SK-N-SH treated with all-trans-retinoic acid at 6 μM for 48 hours (cell line): ENCODE measurements at regions not wholly inside any gene's neighbourhood (a gene's known extent, or its start where the extent isn't known, plus 50 kb on each side); places are given as distances from the start of the nearest gene placed in this dataset.

Experiments used
- ATAC-seq: fragments of 200-7000 bp; cut with Tn5 transposase; 3 replicates; pipeline ENCODE4 v1.9.1; 2020; ENCODE audit warnings: mild to moderate bottlenecking, moderate library complexity
- ARNTL ChIP-seq: fragments of 450-650 bp; formaldehyde crosslinking; IDR thresholded peaks from 2 replicates; pipeline ENCODE4 v1.5.0; 2020; ENCODE audit warnings: low read depth, mild to moderate bottlenecking, moderate library complexity, borderline replicate concordance
- CSDC2 ChIP-seq: fragments of 250-450 bp; sonication (Bioruptor Pico); IDR thresholded peaks from 2 replicates; pipeline ENCODE4 v1.5.0; 2020; ENCODE audit warnings: mild to moderate bottlenecking, moderate library complexity
- CSRNP3 ChIP-seq: fragments of 250-450 bp; sonication (Bioruptor Pico); IDR thresholded peaks from 2 replicates; pipeline ENCODE4 v1.5.1; 2021; ENCODE audit warnings: mild to moderate bottlenecking, moderate library complexity
- ESRRG ChIP-seq: fragments of 250-450 bp; sonication (Bioruptor Pico); IDR thresholded peaks from 2 replicates; pipeline ENCODE4 v1.6.1; 2021; ENCODE audit warnings: mild to moderate bottlenecking
- ISL1 ChIP-seq: fragments of 250-450 bp; sonication (Bioruptor Pico); IDR thresholded peaks from 2 replicates; pipeline ENCODE4 v2.1.2; 2022; ENCODE audit warnings: mild to moderate bottlenecking, moderate library complexity
- OSR1 ChIP-seq: fragments of 250-450 bp; sonication (Bioruptor Pico); IDR thresholded peaks from 2 replicates; pipeline ENCODE4 v1.8.0; 2022; ENCODE audit warnings: moderate library complexity, mild to moderate bottlenecking, inconsistent platforms
- PATZ1 ChIP-seq: fragments of 250-450 bp; sonication (Bioruptor Pico); IDR thresholded peaks from 2 replicates; pipeline ENCODE4 v1.8.0; 2020; ENCODE audit warnings: mild to moderate bottlenecking, moderate library complexity, borderline replicate concordance
- PPARA ChIP-seq: fragments of 250-450 bp; sonication (Bioruptor Pico); IDR thresholded peaks from 2 replicates; pipeline ENCODE4 v1.5.0; 2020; ENCODE audit warnings: mild to moderate bottlenecking, borderline replicate concordance
- RARB ChIP-seq: fragments of 250-450 bp; sonication (Bioruptor Pico); IDR thresholded peaks from 2 replicates; pipeline ENCODE4 v1.8.0; 2021; ENCODE audit warnings: mild to moderate bottlenecking, moderate library complexity
- SNAI2 ChIP-seq: fragments of 250-450 bp; sonication (Bioruptor Pico); IDR thresholded peaks from 2 replicates; pipeline ENCODE4 v1.5.0; 2020; ENCODE audit warnings: mild to moderate bottlenecking, moderate library complexity
- TCF4 ChIP-seq: fragments of 250-450 bp; sonication (Bioruptor Pico); IDR thresholded peaks from 2 replicates; pipeline ENCODE4 v1.8.0; 2021; ENCODE audit warnings: mild to moderate bottlenecking, moderate library complexity, borderline replicate concordance
- TOX ChIP-seq: fragments of 250-450 bp; sonication (Bioruptor Pico); IDR thresholded peaks from 2 replicates; pipeline ENCODE4 v1.8.0; 2021; ENCODE audit warnings: mild to moderate bottlenecking, moderate library complexity, borderline replicate concordance
- ZFP3 ChIP-seq: fragments of 250-450 bp; sonication (Bioruptor Pico); IDR thresholded peaks from 2 replicates; pipeline ENCODE4 v1.5.0; 2020; ENCODE audit warnings: mild to moderate bottlenecking, moderate library complexity
- ZFP30 ChIP-seq: fragments of 450-650 bp; formaldehyde crosslinking; IDR thresholded peaks from 2 replicates; pipeline ENCODE4 v1.5.0; 2022; ENCODE audit warnings: mild to moderate bottlenecking, moderate library complexity
- ZNF565 ChIP-seq: fragments of 450-650 bp; formaldehyde crosslinking; conservative IDR thresholded peaks from 2 replicates; pipeline ENCODE4 v1.5.0; 2020; ENCODE audit warnings: low read depth, mild to moderate bottlenecking, moderate library complexity
- ZNF70 ChIP-seq: fragments of 450-650 bp; formaldehyde crosslinking; IDR thresholded peaks from 2 replicates; pipeline ENCODE4 v1.5.0; 2020; ENCODE audit warnings: mild to moderate bottlenecking, moderate library complexity
- ZNF8 ChIP-seq: fragments of 450-650 bp; formaldehyde crosslinking; IDR thresholded peaks from 2 replicates; pipeline ENCODE4 v1.5.0; 2020; ENCODE audit warnings: mild to moderate bottlenecking, moderate library complexity
- TF ChIP-seq, protein P1 (sequence below): fragments of 250-450 bp; sonication (Bioruptor Pico); IDR thresholded peaks from 2 replicates; pipeline ENCODE4 v1.5.0; 2020; ENCODE audit warnings: mild to moderate bottlenecking, moderate library complexity
- TF ChIP-seq, protein P2 (sequence below): fragments of 250-450 bp; sonication (Bioruptor Pico); IDR thresholded peaks from 2 replicates; pipeline ENCODE4 v1.8.0; 2021; ENCODE audit warnings: low read depth, mild to moderate bottlenecking, moderate library complexity, borderline replicate concordance

DNA sequence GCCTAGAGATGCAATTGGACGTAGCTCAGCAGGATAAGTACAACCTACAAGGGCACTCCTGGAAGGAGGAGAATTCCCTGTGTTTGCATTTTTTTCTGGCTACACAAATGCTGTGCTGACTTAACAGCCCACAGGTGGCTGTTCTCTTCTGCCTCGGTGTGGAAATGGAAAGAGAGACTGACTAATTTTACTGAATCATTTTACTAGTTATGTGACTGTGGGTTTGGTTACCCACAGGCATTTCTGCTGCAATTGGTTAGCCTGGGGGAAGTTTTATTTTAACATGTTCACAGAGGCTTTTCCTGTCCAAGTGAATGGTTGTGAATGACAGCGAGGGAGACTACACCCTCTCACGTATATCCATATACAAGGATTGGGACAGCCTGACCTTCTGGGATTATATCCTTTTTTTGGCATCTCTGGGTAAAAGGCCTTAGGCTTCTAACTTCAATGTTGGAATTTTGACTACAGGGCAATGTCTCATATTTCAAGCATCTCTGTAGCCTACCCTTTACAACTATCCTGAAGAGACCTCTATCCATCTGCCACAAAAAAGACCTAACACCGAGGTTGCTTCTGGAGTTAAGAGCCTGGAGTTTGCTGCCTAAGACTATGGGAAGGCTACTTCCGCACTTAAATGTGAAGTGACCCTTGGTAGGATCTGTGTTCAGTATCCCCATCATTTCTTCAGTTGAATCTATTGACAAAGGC lies 67.2 kb upstream of the TP63 start:
- no peak for ATAC-seq
- TF ChIP-seq CSRNP3 (CRISPR knock-in tag) (no peak), ARNTL (CRISPR knock-in tag) (no peak), ZNF8 (no peak), PPARA (CRISPR knock-in tag) (no peak), PATZ1 (CRISPR knock-in tag) (no peak), OSR1 (CRISPR knock-in tag) (no peak), ESRRG (CRISPR knock-in tag) (no peak), ZNF565 (CRISPR knock-in tag) (no peak), ZNF70 (CRISPR knock-in tag) (no peak), TOX (no peak), ZFP30 (no peak), RARB (CRISPR knock-in tag) (no peak), SNAI2 (CRISPR knock-in tag) (no peak), TCF4 (no peak), ZFP3 (CRISPR knock-in tag) (no peak), ISL1 (CRISPR knock-in tag) (no peak)
- TF ChIP-seq, protein P1, sequence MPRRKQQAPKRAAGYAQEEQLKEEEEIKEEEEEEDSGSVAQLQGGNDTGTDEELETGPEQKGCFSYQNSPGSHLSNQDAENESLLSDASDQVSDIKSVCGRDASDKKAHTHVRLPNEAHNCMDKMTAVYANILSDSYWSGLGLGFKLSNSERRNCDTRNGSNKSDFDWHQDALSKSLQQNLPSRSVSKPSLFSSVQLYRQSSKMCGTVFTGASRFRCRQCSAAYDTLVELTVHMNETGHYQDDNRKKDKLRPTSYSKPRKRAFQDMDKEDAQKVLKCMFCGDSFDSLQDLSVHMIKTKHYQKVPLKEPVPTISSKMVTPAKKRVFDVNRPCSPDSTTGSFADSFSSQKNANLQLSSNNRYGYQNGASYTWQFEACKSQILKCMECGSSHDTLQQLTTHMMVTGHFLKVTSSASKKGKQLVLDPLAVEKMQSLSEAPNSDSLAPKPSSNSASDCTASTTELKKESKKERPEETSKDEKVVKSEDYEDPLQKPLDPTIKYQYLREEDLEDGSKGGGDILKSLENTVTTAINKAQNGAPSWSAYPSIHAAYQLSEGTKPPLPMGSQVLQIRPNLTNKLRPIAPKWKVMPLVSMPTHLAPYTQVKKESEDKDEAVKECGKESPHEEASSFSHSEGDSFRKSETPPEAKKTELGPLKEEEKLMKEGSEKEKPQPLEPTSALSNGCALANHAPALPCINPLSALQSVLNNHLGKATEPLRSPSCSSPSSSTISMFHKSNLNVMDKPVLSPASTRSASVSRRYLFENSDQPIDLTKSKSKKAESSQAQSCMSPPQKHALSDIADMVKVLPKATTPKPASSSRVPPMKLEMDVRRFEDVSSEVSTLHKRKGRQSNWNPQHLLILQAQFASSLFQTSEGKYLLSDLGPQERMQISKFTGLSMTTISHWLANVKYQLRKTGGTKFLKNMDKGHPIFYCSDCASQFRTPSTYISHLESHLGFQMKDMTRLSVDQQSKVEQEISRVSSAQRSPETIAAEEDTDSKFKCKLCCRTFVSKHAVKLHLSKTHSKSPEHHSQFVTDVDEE (CRISPR knock-in tag), result no peak

GRCh38 chr3:189566550-189567130 lies 64.5 kb upstream of the TP63 start:
- ATAC-seq, result no peak
- no peak for TF ChIP-seq SNAI2 (CRISPR knock-in tag)
- TF ChIP-seq, protein P2, sequence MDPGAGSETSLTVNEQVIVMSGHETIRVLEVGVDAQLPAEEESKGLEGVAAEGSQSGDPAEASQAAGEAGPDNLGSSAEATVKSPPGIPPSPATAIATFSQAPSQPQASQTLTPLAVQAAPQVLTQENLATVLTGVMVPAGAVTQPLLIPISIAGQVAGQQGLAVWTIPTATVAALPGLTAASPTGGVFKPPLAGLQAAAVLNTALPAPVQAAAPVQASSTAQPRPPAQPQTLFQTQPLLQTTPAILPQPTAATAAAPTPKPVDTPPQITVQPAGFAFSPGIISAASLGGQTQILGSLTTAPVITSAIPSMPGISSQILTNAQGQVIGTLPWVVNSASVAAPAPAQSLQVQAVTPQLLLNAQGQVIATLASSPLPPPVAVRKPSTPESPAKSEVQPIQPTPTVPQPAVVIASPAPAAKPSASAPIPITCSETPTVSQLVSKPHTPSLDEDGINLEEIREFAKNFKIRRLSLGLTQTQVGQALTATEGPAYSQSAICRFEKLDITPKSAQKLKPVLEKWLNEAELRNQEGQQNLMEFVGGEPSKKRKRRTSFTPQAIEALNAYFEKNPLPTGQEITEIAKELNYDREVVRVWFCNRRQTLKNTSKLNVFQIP (CRISPR knock-in tag), result no peak
- TF ChIP-seq, all 23 proteins: peak for 0

DNA sequence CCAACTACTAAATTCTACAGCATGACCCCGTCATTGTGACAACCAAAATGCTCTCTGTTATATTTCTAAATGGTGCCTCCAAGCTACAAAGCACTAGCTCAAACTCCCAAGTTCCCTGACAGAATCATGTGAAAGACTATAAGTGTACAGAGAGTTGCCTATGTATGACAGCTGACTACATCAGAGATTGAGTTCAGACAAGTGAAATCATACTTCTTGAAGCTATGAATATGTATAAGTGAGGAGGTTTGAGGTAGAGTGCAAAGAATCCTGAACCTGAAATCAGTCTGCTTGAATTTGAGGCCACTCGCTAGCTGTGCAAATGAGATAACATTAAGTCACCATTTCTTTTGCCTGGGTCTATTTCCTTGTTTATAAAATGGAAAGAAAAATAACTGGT lies 63.9 kb upstream of the TP63 start:
- no peak for TF ChIP-seq CSRNP3 (CRISPR knock-in tag)
- no peak for TF ChIP-seq ARNTL (CRISPR knock-in tag)
- TF ChIP-seq ESRRG (CRISPR knock-in tag), result no peak
- no peak for TF ChIP-seq CSDC2 (CRISPR knock-in tag)
- TF ChIP-seq PPARA (CRISPR knock-in tag), result no peak
- no peak for TF ChIP-seq ZNF70 (CRISPR knock-in tag)
- TF ChIP-seq TCF4, result no peak
- TF ChIP-seq SNAI2 (CRISPR knock-in tag), result no peak
- no peak for TF ChIP-seq OSR1 (CRISPR knock-in tag)
- no peak for TF ChIP-seq ZFP30
- TF ChIP-seq ZNF8, result no peak
- TF ChIP-seq RARB (CRISPR knock-in tag), result no peak
- TF ChIP-seq, protein P1 (CRISPR knock-in tag), result no peak
- ATAC-seq, result no peak
